CD4-positive, alpha-beta T cell treated with Interferon gamma for 1 hour (primary cell): ENCODE measurements at regions not wholly inside any gene's neighbourhood (a gene's known extent, or its start where the extent isn't known, plus 50 kb on each side); places are given as distances from the start of the nearest gene placed in this dataset.

ENCODE experiments used
- DNase-seq: peaks from one replicate; pipeline ENCODE4 v3.0.0-alpha.2; 2020

DNA sequence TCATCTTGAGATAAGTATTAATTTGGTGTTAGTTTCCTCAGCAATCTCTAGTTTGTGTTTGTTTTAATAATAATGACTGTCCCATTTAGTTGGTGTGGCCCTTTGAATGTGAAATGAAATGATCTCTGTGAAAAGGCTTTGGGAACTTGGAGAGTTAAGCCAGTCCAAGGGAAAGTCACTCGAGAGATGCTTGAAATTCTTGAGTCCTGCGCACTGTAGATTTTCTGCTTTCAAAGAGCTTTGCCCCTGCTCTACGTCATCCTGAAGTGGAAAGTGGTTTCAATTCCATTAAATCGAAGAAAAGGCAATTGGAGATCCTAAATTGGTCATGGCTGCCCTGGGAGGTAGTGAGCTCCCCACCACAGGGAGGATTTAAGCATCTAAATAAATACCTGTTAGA is 403.8 kb downstream of the ZNF536 start:
- DNase-seq: no peak

DNA sequence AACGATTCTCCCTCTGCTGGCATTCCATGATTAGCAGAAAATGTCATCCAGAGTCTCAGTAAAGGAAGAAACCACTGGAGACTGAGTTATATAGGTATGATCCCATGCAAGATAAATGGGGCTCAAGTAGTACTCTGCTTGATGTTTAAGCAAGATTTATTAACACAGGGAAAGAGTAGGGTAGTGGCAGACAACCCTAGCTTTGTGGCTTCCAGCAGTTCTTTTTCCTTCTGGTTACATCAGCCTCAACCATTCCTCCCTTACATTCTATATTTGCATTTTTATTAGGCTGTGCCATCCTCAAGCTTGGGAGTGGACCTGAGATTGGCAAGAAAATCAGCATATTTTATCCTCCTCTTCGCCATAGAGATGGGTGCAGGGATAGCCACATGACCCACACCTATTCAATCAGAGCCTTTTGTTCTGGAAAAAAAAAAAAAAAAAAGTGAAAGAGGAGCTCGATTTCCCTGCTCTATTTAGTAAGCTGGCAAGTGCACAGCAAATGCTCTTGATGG is 402.1 kb downstream of the ZNF536 start:
- DNase-seq: no peak

DNA sequence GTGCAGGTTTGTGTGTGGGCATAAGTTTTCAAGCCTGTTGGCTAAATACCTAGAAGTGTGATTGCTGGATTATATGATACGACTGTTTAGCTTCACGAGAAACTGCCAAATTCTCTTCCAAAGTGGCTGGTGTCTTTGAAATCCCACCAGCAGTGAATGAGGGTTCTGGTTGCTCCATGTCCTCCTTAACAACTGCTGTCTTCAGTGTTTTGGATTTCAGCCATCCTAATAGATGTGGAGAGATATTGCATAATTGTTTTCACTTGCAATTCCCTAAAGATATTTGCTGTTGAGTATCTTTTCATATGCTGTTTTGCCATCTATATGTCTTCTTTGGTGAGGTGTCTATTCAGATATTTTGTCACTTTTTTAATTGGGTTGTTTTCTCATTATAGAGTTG is 390.5 kb downstream of the ZNF536 start:
- no peak for DNase-seq

DNA sequence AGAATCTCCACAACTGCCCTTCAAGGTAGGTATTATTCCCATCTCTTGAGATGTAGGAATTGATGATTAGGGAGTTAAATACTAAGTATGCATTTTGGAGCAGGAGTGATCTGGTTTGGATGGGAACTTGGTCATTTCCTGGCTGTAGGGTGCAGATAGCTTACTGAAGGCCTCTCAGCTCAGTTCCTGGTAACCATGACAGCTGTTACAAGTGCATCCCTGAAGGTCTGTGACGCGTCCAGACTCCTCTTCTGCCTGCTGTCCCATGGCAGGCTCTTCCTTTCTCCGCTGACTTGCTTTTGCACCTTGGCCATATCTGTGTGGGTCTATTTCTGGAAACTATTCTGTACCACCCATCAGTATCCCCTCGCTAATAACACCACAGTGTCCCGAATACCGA is 387.8 kb downstream of the ZNF536 start:
- DNase-seq: no peak

DNA sequence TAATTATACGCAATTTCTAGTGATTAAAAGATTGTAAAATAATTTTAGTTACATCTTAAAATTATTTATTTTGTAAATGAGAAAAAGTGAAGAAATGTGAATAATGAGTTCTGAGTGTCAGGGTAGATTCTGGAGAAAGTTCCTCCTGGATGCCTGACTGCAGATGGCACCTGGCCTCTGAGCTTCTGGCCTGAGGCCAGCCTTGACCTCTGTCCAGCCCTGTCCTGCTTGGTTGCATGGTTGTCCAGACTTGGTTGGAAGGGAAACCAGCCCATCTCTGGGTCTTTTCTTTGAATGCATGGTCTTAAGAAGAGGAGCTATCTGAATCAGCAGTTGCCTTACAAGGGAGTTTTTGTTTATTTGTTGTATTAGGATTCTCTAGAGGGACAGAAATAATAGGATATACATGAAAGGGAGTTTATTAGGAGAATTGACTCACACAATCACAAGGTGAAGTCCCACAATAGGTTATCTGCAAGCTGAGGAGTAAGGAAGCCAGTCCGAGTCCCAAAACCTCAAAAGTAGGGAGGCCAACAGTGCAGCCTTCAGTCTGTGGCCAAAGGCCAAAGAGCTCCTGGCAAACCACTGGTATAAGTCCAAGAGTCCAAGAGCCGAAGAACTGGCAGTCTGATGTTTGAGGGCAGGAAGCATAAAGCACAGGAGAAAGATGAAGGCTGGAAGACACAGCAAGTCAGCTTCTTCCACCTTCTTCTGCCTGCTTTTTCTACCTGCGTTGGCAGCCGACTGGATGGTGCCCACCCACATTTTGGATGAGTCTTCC is 385.8 kb downstream of the ZNF536 start:
- no peak for DNase-seq

DNA sequence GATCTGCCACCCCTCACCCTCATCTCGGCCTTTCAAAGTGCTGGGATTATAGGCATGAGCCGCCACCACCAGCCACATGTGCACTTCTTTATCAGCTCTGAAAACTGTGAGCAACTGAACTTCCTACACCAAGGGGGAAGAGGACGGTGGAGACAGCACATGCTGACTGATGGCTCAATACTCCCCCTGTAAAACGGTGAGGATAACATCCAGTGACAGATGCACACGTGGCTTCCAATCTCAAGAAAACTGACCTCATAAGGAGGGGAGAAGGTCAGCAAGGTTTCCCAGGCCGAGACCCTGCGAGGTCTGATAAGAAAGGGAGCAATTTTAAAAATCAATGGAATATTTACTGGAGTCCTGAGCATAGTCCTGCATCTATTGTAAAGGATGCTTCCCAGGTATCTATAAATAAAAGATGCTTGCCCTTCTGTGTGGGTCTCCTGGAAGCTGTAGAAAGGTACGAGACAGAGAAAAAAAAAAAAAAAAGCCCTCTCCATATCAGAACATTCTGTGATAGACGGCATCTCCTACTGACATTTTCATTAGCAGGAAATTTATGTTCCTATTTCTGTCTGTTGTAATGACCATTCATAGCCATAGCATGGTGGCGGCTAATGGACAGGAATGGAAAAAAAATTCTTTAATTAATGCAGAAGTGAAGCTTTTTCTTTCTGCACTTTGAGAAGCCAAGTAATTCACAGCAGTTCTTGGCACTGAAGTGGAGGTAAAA is 385.1 kb downstream of the ZNF536 start:
- DNase-seq: no peak

DNA sequence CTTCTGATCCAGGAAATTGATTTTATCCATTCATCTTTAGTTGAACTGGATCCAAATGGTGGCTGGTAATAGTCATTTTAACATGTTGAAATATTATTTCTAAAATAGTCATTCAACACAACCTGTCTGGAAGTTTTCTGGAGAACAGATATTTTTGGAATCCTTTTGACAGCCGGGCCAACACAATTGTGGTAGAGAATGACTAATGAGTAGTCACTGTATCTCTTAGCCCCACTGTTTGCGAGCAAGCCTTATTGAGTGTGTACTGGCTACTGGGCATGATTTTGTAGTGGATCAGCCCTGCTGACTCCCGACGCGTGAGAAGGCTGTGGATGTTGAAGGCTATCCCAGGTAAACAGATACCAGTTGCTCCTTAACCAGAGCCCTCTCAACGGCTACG is 383.4 kb downstream of the ZNF536 start:
- DNase-seq: no peak

DNA sequence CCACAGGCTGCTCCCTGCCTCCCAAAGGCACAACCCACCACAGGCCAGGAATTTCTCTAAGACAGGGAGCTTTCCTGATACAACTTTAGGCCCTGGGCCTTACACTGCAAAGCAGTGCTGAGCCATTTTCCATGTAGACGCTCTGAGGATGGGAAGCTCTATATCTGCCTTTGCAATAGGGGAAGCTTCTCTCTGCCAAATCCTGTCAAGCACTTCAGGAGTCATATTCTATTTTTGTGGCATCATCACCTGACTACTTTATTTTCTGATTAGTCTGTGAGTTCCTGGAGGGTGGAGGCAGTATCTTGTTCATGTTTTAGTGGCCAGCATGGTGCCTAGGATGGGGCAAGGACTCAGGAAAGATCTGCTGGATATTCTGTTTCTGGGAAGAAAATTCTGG is 382.0 kb downstream of the ZNF536 start:
- no peak for DNase-seq

DNA sequence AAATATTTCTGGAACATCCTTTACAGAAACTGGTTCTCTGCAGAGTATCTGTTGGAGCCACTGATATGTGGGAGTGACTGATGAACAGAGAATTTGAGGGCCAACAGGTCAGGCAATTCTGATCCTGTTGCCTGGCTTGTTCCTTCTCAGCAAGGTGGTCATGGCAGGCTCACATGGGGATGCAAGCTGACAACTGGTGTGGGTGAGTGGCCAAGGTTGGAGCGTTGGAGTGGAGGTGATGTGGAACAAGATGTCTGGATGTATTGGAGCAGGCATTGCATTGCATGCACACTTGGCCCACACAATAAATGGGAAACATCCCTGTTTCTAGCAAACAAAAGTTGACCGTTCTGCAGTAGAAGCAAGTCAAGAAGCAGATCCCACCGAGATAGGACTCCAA is 380.7 kb downstream of the ZNF536 start:
- DNase-seq: no peak

DNA sequence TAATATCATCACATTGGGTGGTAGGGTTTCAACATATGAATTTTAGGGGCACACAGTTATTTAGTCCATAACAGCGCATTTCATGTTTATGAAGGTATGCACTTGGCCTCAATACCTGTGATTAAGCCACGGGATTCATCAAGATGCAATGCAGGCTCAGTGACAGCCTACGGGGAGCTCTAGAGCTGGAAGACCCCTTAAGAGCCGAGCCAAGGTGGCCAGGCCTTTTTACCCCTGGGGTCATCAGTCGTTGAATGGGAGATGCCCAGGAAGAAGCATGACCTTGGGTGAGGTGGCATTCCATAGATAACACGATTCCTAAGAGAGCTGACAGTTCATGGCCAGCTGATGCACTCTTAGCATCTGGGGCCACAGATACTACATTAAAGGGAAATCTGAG is 380.0 kb downstream of the ZNF536 start:
- DNase-seq: no peak

DNA sequence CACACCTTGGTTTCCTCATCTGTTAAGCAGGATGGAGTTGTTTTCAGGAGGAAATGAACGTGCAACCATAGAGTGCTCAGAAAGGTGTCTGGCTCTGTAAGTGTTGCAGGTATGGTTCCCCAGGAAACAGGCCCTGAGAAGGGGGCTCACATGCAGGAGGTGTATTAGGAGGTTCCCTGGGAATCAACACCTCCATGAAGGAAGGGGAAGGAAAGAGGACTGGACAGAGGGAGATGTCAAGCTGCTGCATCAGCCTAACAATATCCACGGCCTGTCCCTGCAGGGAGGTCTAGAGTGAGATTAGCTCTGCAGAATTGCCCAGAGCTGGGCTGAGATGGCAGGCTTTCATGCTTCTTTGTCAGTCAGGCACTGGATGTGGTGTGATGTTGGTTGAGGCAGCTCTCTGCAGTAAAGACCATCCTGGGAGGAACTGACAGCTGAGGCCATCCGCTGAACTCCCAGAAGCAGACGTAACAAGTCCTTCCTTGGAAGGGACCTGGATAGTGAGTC is 373.3 kb downstream of the ZNF536 start:
- no peak for DNase-seq

DNA sequence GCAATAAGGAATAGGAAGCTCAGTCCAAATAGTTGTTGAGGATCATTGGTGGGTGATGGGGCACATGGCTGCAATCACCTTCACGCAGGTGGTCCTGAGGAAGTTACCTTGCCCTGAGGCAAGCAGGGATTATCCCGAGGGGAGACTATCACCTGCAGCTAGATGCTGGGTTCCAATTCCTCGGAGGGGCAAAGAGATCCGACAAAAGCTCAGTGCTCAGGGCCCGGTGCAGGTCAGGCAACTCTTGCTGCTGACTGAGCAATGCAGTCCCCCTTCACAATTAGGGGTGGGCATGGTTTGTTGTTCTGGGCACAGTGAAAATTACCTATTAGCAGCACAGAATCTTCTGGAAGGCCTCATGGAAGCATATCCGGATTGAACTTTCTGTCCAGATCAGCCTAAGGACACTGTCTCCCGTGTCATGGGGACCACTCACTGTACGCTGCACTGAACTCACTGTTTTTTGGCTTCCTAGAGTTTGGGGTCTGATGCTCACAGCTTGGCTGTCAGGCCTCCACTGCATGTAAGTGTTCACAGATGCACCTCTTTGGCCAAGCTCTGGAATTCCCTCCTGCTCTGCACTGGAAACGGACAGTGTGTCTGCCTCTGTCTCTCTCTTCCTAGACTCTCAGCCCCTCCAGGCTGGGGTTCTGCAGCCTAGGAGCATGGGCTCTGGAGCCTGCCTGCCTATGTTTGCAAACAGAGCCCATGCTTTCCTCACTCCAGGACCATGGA is 372.7 kb downstream of the ZNF536 start:
- no peak for DNase-seq

DNA sequence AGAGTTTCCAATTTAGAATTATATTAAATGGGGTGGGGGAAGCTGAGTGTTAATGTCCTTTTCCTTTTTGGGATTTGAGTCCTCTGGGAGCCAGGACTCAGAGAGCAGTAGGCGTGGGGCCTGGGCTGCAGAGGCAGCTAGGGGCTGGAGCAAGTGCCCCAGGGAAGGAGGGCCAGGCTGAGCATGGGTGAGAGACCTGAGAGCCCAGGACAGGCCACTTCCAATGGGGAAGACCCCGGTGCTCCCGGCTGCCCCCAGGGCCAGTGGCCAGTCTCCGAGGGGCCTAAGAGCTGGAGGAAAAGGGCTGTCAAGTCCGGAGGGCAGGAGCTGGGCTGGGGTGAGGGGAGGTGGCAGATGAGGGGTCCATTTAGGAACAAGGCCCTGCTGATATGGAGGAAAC is 371.5 kb downstream of the ZNF536 start:
- no peak for DNase-seq

DNA sequence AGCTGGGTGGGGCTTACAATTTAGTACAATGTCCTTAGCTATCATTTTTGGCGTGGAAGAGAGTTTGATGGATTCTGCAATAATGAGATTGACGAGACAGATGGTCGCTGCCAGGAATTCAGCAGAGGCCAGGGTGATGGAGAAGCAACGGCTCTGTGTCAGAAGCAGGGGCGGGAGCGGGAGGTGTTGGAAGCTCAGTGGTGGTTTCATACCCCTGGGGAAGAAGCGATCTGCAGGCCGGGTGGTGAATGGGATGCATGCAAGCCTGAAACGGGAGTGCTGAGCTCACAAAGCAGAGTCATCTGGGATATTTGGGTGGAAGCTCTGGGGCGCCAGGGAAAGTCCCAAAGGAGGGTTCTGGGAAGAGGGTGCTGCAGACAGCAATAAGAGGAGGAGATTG is 370.8 kb downstream of the ZNF536 start:
- DNase-seq: no peak

DNA sequence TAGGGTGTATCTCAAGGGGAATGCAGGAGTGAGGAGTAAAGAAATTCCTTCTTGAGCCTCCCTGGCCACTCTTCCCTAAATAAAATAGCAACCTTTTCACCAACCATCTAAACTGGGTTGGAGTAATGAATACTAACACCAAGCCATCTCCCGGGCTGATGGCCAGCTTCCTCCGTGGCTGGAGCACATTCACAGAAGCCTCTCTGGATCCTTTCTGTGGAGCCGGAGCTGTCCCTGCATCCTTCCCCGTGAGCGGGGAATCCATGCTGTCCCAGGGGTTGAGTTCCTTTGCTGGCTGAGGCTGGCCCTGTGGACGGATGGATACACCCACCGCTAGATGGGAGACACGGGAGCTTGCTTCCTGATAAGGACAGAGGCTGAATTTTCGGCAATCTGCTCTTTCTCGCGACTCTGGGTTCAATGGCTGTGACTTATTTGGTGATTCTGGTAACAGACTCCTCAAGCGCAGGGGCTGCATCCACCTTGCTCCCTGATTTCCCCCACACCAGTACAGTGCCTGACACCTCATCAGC is 370.3 kb downstream of the ZNF536 start:
- no peak for DNase-seq

DNA sequence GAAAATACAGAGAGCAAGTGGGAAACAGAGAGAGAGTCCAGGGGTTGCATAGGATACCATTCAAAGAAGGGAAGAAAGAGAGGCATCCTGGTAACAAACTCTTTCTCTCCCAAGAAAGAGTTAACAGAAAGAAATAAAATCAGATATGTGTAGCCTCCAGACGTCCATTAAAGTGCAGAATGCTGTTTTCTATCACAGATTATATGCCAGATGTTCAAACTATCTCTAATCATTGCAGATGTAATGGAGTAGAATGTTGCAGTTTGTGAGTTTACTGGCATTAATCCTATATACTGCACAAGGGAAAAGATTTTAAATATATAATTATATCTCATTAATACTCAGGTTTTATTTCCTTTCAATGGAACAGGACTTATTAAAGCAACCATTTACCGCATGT is 369.4 kb downstream of the ZNF536 start:
- no peak for DNase-seq

DNA sequence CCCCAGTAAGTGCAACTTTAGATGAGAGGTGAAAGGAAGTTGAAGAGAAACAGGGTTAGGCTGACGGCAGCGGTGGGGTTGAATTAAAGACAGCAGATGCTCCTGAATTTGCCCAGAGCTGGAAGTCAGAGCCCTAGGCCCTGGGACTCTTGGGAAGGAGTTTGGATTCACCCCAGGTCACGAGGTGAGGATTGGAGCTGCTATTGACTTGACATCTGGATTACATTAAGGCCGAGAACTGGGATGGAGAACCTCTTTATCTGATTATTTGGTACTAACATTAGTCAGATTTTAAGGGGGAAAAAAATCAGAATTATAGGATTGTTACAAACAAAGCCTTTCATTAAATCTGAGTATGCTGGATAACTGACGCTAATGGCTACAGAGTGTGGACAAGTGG is 367.2 kb downstream of the ZNF536 start:
- no peak for DNase-seq

DNA sequence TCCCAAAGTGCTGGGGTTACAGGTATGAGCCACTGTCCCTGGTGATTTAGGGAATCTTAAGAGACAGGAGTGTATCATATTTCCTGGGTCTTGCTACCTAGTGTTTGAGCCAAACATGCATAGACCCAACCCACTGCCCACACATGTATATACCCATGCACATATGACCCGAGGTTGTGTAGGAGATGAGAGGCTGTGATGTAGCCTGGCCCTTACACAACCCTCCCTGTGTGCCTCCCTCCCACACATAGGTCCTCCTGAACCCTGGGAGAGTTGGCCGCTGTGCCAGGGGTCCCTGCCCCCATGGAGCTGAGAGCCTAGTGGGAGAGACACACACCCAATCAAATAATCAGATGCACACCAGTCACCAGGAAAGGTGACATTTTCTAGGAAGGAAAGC is 365.9 kb downstream of the ZNF536 start:
- no peak for DNase-seq

DNA sequence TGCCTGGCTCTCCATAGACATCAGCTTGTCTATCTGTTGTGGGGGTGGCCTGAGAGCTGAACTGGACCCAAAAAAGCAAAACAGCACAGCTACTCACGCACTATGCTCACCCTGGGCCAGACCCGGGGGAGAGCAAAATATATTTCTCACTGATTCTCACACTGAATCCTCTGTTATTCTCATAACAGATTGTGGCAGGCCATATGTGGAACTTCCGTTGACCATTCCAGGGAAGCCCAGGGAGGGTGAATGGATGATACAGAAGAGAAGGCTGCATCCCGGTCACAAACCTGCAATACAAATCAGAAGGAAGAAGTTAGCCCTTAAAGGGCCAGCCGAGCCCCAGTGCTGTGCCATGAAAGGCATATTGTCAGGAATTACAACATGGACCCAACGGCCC is 362.5 kb downstream of the ZNF536 start:
- no peak for DNase-seq

DNA sequence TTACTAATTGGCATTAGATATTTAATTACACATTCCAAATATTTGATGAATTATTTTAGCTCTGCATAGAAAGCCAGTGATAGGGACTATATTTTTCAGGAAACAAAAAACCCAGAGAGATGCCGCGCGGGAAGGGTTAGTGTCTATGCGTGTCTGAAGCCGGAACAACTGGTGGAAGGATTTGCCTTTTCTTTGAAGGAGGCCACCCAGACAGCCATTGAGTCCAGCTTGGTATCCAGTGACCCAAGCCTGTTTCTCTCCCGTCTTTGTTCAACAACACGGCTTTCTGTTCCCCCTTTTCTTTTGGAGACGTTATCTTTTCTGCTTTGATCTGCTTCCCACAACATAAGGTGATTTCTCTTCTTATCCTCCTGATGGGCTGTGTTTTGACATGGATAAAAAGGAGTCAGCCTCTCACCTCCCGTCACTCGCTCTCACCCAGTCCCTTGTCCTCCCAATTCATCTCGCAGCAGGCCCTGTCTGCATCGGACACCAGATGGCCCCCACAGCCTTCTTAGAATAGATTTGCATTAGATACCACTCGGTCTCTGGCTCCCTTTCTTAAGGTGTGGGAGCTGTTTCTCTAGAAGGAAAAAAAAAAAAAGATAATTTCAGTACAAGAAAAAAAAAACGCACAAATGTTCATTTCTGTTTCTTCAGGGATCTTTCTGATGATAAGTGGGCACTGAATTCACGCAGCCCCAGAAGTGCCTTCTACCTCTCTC is 361.8 kb downstream of the ZNF536 start:
- no peak for DNase-seq

DNA sequence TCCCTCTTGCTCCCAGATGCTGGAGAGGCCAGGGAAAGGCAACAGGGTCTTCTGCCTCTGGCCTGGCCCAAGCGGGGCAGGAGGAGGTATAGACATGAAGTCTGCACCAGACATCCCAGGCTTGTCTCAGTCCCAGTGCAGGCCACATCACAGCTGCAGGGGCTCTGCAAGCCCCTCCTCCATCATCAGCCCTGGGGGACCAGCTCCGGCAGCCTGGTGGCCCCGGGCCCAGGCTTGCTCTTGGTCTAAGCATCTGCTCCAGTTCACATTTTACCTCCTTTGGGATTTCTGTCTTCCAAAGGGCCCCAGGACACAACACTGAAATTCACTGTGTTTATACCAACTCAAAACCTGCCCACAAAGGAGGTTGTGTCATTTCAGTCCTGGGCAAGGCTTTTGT is 359.4 kb downstream of the ZNF536 start:
- DNase-seq: no peak

DNA sequence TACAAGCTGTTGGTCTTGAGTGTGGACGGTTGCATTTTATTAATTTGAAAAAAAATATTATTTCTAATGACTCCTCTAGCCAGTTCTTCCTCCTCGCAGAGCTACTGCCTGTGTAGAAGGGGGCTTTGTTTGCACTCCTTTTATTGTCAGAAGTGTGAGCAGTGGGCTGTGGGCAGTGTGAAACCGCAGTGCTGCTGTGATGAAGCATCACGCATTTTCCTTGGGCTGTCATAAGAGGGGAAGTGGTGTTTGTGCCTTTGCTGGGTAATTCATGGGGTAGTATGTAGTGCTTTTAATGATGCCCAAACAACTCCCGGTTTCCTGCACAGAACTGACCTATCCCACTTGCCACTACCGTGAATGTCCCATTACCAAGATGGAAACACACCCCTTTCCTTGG is 357.3 kb downstream of the ZNF536 start:
- DNase-seq: no peak

DNA sequence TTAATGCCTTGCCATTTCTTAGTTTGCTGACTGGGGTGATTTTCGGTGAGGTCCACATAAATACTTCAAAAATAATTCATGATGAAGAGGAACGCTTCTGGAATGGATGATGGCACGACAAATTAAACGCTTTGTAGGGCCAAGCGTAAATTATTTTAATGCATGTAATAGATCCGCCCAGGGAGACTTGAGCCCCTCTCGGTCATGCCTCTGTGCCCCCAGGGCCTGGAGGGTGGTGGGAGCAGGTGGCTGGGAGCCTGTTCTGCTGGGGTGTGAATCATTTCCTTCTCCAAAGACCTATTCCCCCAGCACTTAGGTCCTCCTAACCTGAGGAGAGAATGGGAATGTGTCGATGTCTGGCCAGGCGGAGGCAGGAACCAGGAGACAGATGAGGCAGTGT is 350.6 kb downstream of the ZNF536 start:
- no peak for DNase-seq
